ENCODE measurements at regions not wholly inside any gene's neighbourhood (a gene's known extent, or its start where the extent isn't known, plus 50 kb on each side); places are given as distances from the start of the nearest gene placed in this dataset.

DNA sequence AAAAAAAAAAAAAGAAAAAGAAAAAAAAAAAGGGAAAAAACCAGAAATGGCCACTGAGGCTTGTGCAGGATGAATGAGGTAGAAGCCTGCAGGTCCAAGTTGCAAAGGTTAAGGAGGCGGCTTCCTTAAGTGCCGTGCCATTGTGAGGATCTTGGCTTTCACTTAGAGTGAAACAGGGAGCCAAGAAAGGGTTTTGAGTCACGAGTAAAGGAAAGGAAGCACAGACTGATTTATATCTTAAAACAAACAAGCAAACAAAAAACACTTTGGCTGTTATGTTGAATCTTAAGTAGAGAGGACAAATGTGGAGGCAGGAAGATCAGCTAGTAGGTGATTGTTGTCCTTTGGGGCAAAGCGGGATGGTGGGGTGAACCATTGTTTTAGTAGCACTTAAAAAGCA lies 749.7 kb upstream of the SOX11 start:
- no peak for DNase-seq (ENCODE audit: low read depth)
- TF ChIP-seq, protein P1, sequence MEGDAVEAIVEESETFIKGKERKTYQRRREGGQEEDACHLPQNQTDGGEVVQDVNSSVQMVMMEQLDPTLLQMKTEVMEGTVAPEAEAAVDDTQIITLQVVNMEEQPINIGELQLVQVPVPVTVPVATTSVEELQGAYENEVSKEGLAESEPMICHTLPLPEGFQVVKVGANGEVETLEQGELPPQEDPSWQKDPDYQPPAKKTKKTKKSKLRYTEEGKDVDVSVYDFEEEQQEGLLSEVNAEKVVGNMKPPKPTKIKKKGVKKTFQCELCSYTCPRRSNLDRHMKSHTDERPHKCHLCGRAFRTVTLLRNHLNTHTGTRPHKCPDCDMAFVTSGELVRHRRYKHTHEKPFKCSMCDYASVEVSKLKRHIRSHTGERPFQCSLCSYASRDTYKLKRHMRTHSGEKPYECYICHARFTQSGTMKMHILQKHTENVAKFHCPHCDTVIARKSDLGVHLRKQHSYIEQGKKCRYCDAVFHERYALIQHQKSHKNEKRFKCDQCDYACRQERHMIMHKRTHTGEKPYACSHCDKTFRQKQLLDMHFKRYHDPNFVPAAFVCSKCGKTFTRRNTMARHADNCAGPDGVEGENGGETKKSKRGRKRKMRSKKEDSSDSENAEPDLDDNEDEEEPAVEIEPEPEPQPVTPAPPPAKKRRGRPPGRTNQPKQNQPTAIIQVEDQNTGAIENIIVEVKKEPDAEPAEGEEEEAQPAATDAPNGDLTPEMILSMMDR (conservative IDR thresholded peaks at IDR 0.05; ENCODE audit: low read depth, low read length): no peak
- H3K4me3 ChIP-seq (ENCODE audit: low read depth, low read length): no peak overlapping the region

DNA sequence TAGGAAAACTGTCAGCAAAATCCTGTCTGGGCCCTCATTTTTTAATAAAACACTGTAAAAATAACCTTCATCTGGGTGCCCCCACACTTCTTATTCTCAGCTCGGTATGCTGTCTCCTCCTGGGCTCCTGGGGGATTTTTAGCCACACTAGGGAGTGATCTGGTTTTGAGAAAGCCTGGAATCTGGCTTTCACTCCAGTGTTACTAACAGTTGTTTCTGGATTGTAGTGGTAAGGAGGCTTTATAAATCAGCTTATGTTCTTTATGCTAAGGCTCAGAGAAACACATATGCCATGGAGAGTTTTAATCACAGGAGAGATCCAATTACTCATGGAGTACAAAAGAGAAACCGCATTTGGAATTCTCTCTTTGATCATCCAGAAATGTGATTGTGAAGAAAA lies 744.3 kb upstream of the SOX11 start:
- no peak for DNase-seq (ENCODE audit: low read depth)
- H3K4me3 ChIP-seq (ENCODE audit: low read depth, low read length): no peak overlapping the region
- TF ChIP-seq, protein P1 (conservative IDR thresholded peaks at IDR 0.05; ENCODE audit: low read depth, low read length): no peak

DNA sequence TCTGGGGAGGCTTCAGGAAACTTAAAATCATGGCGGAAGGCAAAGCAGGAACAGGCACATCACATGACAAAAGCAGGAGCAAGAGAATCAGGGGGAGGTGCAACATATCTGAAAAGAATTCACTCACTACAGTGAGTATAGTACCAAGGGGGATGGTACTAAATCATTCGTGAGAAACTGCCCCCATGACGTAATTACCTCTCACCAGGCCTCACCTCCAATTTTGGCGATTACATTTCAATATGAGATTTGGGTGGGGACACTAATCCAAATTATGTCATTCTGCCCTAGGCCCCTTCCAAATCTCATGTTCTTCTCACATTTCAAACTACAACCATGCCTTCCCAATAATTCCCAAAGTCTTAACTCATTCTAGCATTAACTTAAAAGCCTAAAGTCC lies 740.8 kb upstream of the SOX11 start:
- DNase-seq (ENCODE audit: low read depth): no peak
- H3K4me3 ChIP-seq (ENCODE audit: low read depth, low read length): no peak overlapping the region
- TF ChIP-seq, protein P1 (conservative IDR thresholded peaks at IDR 0.05; ENCODE audit: low read depth, low read length): no peak

DNA sequence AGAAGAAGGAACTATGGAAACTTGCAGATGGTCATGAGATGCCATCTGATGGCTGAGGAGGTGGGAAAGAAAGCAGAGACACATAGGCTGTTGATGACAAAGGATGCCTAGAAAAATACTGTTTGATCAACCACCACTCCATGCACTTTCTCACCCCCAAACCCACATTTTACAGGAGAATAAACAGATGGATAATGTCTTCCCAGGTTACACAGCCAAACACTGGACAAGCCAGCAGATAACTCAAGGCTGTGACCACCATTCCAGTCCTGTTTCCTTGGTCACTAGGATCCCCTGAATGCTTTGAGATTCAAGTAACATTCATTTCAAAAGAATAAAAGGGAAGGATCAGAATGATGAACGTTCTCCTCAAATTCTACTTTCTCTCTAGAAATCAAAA lies 733.0 kb upstream of the SOX11 start:
- DNase-seq (ENCODE audit: low read depth): no peak
- TF ChIP-seq, protein P1 (conservative IDR thresholded peaks at IDR 0.05; ENCODE audit: low read depth, low read length): no peak
- no peak overlapping the region for H3K4me3 ChIP-seq (ENCODE audit: low read depth, low read length)

DNA sequence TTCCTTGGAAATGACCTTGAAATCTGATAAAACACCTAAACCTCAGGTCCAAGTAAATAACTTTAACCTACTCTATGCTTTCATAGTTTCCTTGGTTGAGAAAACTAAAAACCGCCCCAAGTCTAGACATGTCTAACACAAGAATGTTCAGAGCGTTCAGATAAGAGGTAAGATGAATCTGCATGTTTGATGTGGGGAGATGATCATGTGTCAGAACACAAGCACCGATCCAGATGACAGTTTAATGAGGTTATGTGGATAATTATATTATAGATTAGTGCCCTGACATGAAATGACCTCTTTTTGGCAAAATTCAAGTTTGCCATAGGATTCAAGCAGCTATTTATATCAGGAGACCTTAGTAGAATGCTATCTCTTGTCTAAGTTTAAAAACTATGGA lies 729.8 kb upstream of the SOX11 start:
- TF ChIP-seq, protein P1 (conservative IDR thresholded peaks at IDR 0.05; ENCODE audit: low read depth, low read length): no peak
- DNase-seq (ENCODE audit: low read depth): no peak
- no peak overlapping the region for H3K4me3 ChIP-seq (ENCODE audit: low read depth, low read length)

DNA sequence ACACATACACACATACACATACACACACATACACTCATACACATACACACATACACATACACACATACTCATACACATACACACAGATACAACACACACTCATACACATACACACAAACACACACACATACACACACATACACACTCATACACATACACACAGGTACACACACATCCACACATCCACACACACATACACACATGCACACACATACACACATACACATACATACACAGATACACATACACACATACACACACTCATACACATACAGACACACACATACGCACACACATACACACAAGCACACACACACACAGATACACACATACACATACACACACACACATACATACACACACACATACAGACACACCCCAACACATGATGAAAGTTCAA lies 729.1 kb upstream of the SOX11 start:
- H3K4me3 ChIP-seq (ENCODE audit: low read depth, low read length): no peak overlapping the region

DNA sequence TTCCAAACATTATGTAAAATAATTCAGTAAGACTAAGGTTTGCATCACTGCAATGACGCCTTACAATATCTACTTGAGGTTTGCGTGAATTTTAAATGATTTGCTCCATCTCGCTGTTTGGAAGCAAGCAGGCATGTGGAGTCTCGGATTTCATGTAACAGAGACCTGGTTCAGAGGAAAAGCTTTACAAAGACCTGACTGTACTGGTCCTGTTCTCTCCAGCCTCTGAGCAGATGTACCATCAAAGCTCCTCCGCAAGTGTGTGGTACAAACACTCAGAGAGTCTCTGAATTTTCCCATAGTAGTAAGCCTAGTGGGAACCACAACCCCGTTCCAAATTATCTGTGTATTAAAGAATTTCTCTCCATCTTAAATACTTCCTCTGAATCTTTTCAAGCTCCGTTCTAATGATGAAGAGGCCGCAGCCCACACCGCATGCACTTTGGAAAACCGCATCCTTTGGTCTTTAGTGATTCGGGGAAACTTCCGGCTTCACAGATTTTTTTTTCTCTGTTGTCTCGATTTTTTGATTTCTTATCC lies 728.1 kb upstream of the SOX11 start:
- H3K4me3 ChIP-seq (ENCODE audit: low read depth, low read length): no peak overlapping the region
- TF ChIP-seq, protein P1 (conservative IDR thresholded peaks at IDR 0.05; ENCODE audit: low read depth, low read length): no peak
- no peak for DNase-seq (ENCODE audit: low read depth)

More for the DNA sequence above, 729.1 kb upstream of the SOX11 start:
- DNase-seq (ENCODE audit: low read depth): no peak
- TF ChIP-seq, protein P1 (conservative IDR thresholded peaks at IDR 0.05; ENCODE audit: low read depth, low read length): no peak

All from choroid plexus epithelial cell (primary cell).